ENCODE measurements at regions not wholly inside any gene's neighbourhood (a gene's known extent, or its start where the extent isn't known, plus 50 kb on each side); places are given as distances from the start of the nearest gene placed in this dataset.

- DNase-seq, result no peak
Measured at GRCh38 chr1:72357411-72357810, 75.1 kb upstream of the NEGR1 start.

DNA sequence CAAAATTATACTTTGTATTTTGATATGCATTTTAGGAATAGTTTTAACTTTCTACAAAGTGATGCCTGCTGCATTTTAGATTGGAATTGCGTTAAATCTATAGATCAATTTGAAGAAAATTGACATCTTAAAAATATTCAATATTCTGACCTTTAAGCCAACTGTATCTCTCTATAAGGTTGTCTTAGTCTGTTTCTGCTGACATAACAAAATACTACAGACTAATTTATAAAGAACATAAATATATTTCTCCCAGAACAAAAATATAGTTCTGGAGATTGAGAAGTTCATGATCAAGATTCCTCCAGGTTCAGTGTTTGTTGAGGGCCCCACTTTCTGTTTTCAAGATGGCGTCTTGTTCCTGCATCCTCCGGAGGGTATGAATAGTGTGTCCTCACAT, 73.6 kb upstream of the NEGR1 start:
- DNase-seq, result no peak

DNA sequence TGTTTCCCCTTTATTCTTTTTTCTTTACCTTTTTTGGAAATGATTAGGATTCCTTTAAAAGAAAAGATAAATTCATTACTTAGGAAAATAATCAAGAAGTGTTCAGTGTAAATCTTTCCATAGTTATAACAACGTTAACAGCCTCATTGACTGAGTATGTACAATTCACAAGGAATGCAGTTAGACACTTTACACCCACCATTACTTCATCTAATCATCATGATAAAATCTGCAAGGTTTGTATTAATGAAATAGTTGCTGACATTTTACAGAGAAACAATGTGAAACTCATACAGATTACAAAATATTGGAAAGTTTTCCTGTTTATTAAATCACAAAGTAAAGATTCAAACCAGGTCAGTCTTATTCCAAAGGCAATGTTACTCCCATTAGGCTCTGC, 59.3 kb upstream of the NEGR1 start:
- DNase-seq, result no peak

GRCh38 chr1:72336776-72337175, 54.4 kb upstream of the NEGR1 start:
- DNase-seq, result no peak

Measured in CD4-positive, alpha-beta T cell treated with Interferon alpha-2 for 1 hour (primary cell).